ENCODE measurements at regions not wholly inside any gene's neighbourhood (a gene's known extent, or its start where the extent isn't known, plus 50 kb on each side); places are given as distances from the start of the nearest gene placed in this dataset.
"Not testable (repeated sequence)": the region's sequence is repeated elsewhere in the genome, so short reads cannot be mapped to it uniquely, and the experiment has no call there.

GRCh38 chr12:61137677-61138414 lies 1122.4 kb upstream of the USP15 start:
- no peak for DNase-seq (ENCODE audit: low read depth in 4 of 4, low spot score in 3 of 4)

DNA sequence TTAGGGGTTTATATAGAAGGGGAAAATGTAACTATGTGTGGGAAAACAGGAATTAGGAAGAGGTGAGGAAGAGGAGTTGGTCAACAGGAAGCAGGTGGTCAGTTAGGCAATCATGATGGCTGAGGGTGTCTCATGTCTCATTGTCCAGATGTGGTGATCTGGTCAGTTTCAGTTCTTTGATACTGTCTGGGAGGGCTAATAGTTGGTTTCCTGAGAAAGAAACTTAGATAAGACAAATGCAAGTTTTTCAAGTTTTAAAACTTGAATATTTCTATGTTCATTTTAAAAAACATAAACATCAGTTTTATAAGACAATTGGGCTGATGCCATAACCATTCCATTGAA lies 1121.8 kb upstream of the USP15 start:
- DNase-seq (ENCODE audit: low read depth in 4 of 4, low spot score in 3 of 4) = no peak

GRCh38 chr12:61161961-61162360 lies 1098.2 kb upstream of the USP15 start:
- no peak for DNase-seq (ENCODE audit: low read depth in 4 of 4, low spot score in 3 of 4)

DNA sequence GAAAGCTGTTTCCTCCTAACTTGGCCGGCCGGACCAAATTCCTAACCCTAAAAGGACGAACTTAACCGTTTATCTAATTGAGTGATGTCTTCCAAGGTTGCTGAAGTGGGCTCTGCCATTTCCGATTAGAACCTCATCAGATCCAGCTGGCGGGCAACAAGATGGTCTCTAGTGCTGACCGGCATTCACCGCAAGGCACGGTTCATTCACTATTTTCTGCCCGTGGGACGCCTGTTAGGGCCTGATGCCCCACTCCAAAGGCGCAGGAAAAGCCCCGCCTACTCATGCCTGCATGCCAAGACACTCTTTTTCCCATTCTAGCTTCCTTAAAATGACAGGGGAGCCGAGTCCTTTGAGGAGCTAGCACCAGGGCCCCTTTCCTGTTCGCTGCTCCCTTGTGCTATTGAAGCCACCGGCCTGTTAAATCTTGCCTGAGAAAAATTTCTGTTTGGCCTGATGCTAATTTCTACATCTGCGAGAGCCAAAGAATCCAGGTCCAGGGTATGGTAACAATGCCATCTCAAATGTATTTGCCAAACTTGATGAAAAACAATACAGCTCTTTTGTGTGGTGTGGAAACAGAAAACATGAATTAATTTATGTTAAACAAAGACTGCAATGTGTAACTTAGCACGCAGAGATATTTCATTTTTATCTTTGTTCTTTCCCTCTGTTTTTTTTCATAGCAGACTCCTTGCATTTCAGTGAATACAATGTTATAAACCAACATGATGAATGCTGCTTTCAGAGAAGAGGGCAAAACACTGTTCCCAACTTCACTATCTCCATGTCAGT lies 1071.2 kb upstream of the USP15 start:
- DNase-seq (ENCODE audit: low read depth in 4 of 4, low spot score in 3 of 4) = no peak

DNA sequence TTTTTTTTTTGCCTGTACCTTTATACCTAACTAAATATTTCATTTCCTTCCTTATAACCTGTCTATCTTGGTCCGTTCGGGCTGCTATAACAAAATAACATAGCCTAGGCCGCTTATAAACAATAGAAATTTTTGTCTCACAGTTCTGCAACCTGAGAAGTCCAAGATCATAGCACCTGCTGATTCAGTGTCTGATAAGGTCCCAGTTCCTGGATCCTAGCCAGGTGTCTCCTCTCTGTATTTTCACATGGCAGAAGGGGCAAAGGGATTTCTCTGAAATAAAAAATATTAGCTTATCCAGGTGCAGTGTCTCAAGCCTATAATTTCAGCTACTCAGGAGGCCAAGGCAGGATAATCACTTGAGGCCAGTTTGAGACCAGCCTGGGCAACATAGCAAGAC lies 1046.6 kb upstream of the USP15 start:
- no peak for DNase-seq (ENCODE audit: low read depth in 4 of 4, low spot score in 3 of 4)

DNA sequence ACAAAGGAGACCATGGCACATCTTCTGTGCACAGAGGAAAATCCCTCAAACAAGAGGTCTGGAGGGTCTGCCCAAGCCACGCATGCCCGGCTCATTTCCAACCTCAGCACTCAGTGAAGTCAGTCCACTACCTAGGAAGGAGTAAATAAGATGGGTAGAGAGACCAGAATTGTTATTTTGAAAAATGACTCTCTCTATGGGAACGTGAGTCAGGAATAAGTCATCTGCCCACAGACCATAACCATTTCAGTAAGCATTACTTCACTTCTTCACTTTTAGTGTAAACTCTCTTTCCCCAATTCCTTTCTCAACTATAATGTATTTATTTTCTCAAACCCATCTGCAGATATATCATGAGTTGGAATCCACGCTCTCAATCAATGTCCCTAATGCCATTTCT lies 1039.9 kb upstream of the USP15 start:
- no peak for DNase-seq (ENCODE audit: low read depth in 4 of 4, low spot score in 3 of 4)

- no peak for DNase-seq (ENCODE audit: low read depth in 4 of 4, low spot score in 3 of 4)
Observed at GRCh38 chr12:61232040-61232439, 1028.2 kb upstream of the USP15 start.

GRCh38 chr12:61250303-61250702 lies 1009.9 kb upstream of the USP15 start:
- DNase-seq (ENCODE audit: low read depth in 4 of 4, low spot score in 3 of 4) = no peak

GRCh38 chr12:61251076-61251475 lies 1009.1 kb upstream of the USP15 start:
- no peak for DNase-seq (ENCODE audit: low read depth in 4 of 4, low spot score in 3 of 4)

DNA sequence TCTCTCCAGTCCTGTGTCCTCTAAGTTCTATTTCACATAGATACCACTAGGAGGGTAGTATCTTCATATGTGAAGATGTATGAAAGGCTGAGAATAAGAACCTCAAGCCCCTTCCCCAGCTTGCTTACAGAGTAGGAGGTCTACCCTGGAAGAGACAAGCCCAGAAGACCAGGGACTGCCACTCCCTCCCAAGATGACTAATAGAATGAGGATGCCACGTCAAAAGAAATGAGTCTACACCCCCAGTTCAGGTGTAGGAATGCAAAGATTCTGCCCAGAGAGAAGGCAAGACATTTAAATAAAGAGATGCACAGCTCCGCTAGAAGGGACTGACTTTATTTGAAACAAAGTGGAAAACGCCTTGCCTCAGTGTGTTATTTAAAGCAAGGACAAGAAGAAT lies 1006.0 kb upstream of the USP15 start:
- DNase-seq (ENCODE audit: low read depth in 4 of 4, low spot score in 3 of 4) = no peak

DNA sequence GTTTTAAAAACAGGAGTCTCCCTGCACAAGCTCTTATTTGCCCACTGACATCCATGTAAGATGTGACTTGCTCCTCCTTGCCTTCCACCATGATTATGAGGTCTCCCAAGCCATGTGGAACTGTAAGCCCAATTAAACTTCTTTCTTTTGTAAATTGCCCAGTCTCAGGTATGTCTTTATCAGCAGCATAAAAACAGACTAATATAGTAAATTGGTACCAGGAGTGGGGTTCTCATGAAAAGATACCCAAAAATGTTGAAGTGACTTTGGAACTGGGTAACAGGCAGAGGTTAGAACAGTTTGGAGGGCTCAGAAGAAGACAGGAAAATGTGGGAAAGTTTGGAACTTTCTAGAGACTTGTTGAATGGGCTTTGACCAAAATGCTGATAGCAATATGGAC lies 995.9 kb upstream of the USP15 start:
- not testable (repeated sequence) for DNase-seq (ENCODE audit: low read depth in 4 of 4, low spot score in 3 of 4)

DNA sequence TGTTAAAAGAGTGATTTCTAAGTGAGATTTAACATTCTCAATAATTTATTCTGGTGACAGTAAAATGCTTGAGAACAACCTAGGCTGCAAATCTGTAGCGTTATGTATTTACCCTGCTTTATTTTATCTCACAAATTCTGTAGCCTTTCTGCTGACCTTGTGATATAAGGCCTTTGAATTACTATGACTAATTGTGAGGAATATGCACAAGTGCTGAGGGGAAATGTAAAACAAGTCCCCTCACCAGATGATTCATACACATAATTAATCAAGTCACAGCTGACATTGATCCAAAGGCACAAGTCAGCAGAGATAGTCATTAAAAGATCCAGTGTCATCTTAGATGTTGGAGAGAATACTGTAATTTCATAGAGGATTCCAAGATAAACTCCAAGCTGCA lies 992.7 kb upstream of the USP15 start:
- DNase-seq (ENCODE audit: low read depth in 4 of 4, low spot score in 3 of 4) = no peak

GRCh38 chr12:61272441-61272840 lies 987.8 kb upstream of the USP15 start:
- DNase-seq (ENCODE audit: low read depth in 4 of 4, low spot score in 3 of 4) = no peak

DNA sequence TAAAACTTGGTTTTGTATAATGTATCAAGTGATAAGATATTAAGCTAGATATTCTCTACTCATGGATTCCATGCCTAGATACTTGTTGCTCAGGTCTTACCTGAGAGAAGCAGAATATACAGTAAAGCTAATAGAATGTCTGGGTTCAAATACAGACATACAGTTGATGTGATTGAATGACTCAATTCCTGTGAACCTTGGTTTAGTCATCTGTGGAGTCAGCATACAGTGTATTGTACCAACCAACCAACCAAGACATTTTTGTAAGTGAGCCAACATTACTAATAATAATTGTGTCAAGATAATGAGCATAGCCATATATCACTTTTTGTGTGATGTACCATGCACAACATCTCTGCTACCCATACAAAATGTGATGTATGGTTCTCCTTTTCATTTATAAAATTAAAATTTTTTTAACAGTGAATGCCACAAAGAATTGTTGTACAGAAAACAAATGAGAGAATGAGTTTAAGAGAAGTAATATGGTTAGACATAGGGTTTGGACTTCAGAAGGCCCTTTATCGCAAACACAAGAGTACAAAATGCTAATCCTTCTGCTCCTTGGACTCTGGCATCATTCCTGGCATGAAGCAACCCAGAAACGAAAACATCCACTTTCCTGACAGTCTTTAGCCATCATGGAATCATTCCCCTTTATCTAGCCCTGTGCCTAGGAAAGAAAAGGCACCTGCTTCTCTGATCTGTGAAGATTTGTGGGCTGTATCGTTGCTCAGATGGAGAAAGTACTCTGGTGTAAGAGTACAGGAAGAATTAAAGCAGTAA lies 977.2 kb upstream of the USP15 start:
- DNase-seq (ENCODE audit: low read depth in 4 of 4, low spot score in 3 of 4) = no peak

DNA sequence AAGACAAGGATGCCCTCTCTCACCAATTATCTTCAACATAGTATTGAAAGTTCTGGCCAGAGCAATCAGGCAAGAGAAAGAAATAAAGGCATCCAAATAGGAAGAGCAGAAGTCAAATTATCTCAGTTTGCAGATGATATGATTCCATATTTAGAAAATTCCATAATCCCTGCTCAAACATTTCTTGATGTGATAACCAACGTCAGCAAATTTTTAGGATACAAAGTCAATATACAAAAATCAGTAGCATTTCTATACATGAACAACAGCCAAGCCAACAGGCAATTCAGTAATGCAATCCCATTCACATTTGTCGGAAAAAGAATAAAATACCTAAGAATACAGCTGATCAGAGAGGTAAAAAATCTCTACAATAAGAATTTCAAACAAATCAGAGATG lies 969.7 kb upstream of the USP15 start:
- DNase-seq (ENCODE audit: low read depth in 4 of 4, low spot score in 3 of 4) = no peak

DNA sequence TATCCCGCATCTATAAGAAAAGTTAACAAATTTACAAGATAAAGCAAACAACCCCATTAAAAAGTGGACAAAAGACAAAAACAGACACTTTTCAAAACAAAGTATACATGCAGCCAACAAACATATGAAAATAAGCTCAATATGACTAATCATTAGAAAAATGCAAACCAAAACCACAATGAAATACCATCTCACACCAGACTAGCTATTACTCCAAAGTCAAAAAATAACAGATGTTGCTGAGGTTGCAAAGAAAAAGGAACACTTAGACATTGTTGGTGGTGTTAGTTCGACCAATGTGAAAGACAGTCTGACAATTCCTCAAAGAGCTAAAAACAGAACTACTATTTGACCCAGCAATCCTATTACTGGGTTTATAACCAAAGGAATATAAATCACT lies 968.6 kb upstream of the USP15 start:
- DNase-seq (ENCODE audit: low read depth in 4 of 4, low spot score in 3 of 4) = no peak

GRCh38 chr12:61294011-61294410 lies 966.2 kb upstream of the USP15 start:
- DNase-seq (ENCODE audit: low read depth in 4 of 4, low spot score in 3 of 4) = not testable (repeated sequence)

GRCh38 chr12:61301817-61302216 lies 958.4 kb upstream of the USP15 start:
- no peak for DNase-seq (ENCODE audit: low read depth in 4 of 4, low spot score in 3 of 4)

DNA sequence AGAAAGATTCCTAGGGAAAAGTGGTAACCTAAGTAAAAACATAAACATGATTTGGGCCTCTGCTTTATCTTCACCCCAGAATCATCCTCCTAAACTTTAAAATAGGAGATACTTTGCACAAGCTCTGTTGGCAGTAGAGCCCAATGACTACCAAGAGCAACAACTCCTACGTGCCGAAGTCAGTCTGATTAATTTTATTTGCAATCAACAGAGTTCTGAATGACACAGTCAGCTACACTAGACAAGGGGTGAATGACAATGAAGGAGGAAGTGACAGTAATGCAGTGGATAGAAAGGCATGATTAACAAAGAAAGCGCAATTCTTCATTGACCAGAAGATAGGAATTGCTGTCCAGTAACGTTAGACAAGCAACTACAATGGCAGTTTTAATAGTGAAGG lies 957.9 kb upstream of the USP15 start:
- no peak for DNase-seq (ENCODE audit: low read depth in 4 of 4, low spot score in 3 of 4)

- no peak for DNase-seq (ENCODE audit: low read depth in 4 of 4, low spot score in 3 of 4)
Observed at GRCh38 chr12:61308220-61308619, 952.0 kb upstream of the USP15 start.

DNA sequence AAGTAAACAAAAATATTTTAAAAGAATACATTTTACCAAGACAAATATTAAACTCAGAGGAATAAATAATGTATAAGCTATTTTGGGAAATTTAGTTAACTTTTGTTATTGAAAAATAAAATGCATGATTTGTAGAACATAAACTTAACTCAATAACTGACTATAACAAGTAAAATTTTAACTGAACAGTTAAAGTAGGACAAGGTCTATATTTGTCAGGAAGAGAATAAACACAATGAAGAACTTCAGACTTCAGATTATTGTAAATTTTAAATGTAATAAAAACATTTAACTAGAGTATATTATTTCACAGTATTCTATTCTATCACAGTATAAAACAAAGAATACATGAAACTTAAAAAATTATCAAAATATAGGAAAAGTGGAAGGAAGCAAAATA lies 948.8 kb upstream of the USP15 start:
- no peak for DNase-seq (ENCODE audit: low read depth in 4 of 4, low spot score in 3 of 4)

- no peak for DNase-seq (ENCODE audit: low read depth in 4 of 4, low spot score in 3 of 4)
Observed at GRCh38 chr12:61348871-61349270, 911.3 kb upstream of the USP15 start.
